AG20443 (cell line): ENCODE measurements at regions not wholly inside any gene's neighbourhood (a gene's known extent, or its start where the extent isn't known, plus 50 kb on each side); places are given as distances from the start of the nearest gene placed in this dataset.
"Not testable (repeated sequence)": the region's sequence is repeated elsewhere in the genome, so short reads cannot be mapped to it uniquely, and the experiment has no call there.

ENCODE experiments used
- DNase-seq: peaks from one replicate; pipeline ENCODE4 v3.0.0; 2012; ENCODE audit warnings: low spot score, mixed read lengths

DNA sequence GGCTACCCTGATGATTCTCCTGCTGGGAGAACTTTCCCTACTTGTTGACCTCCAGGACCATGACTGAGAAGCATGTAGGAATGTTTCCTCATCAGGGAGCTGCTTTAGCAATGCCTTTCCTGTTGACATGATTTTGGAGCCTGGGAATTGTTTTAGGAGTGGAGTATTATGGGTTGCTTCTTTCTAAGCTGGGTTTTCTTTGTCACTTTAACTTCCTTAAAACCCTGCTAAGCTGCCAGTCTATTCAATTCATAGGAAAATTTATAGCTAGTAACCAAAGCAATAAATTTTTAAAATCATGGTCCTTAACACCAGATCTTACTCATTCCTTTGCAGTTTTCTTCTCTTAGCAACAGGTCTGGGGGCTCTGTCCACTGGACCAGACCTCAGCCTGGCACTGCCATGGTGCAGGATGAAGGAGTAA lies 125.6 kb upstream of the TACR1 start:
- DNase-seq: no peak

DNA sequence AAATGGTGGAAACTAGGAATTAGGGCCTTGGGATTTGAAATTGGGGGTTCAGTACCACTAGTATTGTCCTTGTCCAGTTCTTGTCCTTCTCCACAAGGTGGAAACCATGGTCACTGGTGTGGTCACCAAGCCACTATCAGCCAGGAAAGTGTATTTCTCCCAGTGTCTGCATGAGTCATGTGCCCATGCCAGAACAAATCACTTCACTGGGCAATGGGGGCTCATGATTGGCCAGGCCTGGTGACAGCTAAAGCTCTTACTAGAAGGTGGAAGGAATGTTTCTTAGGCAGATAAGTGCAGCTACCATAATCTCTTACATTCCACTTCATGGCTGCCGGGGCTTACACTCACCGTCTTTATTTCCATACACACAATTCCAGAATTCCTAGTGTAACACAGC lies 124.8 kb upstream of the TACR1 start:
- no peak for DNase-seq

DNA sequence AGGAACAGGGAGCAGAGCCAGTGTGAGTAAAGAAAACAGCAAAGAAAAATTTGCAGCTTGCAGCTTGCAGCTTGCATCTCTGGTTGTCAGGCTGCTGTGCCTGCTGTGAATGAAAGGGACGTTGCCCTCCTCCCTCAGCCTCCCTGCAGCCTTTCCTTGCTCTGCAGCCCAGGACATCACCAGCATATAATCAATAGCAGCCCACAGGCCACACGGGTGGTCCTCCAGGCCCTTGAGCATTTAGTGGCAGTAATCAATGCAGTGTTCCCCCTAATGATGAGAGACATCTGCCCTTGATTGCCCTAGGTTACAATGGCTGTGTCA lies 122.2 kb upstream of the TACR1 start:
- no peak for DNase-seq

DNA sequence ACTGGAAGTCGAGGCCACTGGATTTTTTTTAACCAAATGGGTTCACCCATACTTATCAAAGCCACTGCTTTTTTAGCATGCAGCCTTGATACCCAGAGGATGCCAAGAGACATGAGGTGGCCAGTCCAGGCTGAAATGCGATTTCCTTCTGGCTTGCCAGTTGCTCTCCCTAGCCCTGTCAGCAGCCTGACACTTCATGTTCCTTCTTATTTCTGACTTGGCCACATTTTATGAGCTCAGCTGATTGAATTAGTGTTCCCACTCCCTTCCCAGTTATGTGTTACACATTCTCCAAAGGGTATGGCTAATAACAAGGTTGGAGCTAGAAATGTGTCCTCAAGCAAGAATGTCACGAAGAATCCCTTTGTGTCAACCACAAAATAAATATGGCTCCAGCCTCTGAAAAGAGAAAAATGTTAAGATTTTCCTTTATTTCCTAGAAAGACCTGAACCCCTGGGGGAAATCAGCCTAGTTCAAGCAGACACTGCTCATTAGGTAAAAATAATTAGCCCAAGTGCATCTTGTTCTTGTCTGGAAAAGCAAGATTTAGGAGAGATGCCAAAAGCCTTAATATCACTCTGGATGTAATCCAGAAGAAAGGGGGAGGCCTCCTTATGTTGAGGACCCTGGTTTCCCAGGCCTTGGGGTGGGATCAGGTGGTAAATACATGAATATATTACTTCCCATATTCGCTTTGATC lies 121.7 kb upstream of the TACR1 start:
- DNase-seq: peak; percentile 37

DNA sequence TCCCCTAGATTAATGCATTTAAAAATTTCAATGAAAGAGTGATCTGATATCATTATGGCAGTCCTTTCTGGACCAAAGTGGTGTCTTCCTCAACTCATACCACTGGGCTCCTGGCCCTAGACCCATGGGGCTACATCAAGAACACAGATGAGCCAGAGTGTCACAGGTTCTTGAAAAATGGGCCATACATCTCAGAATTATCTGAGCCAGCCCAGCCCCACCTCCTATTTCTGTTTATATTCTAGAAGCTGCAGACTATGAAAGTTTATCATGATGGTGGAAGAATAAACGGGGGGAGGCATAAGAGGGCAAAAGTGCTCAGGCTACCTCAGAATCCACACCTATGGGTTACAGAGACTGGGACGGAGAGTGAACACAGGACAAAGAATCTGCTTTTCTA lies 120.6 kb upstream of the TACR1 start:
- no peak for DNase-seq

DNA sequence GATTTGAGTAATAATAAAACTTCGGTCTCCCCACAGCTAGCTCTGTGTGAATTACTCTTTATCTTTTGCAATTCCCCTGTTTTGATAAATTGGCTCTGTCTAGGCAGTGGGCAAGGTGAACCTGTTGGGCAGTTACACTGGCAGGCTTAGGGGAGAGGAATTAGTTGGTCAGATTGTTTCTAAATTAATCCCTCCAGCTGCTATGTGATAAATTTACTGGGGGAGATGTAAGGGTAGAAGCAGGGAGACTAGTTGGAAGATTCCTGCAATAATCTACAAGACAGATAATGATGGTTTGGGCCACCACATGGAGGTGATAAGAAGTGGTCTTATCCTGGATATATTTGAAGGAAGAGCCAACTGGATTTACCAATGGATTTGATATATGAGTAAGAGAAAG lies 118.5 kb upstream of the TACR1 start:
- DNase-seq: no peak

DNA sequence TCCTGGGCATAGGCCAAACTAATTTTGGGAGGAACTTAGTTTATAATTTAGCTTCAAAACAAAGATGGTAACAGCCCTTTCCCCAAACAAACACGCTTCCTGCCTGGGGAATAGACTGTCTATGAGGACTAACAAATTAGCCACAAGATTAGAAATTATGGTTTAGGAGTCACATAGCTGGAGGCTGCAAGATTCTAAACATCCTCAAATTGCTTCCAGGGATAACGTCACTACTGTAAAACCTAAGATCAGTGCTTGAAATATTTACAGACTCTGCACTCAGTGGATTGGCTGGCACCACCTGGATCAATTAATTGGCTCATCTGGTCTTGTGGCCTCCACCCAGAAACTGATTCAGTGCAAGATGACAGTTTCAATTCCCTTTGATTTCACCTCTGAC lies 118.0 kb upstream of the TACR1 start:
- no peak for DNase-seq

DNA sequence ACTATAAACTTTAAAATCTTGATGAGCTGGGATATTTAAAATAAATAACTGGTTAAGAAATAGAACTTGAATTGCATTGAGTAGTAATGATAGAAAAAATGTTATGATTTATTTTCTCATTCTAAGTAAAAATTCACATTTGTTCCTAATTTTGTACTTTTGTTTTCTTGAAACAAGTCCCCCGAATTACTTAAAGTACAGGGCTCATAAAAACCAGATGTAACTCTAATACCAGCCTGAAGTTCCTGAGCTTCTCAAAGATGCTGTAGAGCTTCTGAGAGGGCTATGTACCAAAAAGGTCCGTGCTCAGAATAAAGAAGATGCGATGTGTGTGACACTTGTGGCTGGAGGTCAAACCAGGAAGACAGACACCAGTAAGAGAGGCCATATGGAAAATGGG lies 116.1 kb upstream of the TACR1 start:
- DNase-seq: no peak

DNA sequence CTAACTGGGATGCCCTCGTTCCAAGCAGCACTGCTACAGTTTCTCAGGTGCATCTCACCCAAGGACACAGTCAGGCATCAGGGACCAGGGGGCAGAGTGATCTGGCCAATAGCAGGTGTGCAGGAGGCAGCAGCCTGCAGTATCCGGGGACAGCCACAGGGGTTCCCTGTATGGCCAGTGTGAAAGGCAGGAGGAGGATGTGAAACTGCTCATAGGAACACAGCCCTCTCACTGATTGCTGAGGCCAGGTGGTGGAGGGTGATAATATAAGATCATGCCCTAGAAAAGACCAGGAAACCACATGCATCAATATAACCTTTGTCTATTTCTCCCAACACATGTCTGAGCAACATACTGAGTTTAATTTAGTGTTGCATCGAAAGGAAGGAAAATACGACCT lies 112.7 kb upstream of the TACR1 start:
- DNase-seq: no peak

DNA sequence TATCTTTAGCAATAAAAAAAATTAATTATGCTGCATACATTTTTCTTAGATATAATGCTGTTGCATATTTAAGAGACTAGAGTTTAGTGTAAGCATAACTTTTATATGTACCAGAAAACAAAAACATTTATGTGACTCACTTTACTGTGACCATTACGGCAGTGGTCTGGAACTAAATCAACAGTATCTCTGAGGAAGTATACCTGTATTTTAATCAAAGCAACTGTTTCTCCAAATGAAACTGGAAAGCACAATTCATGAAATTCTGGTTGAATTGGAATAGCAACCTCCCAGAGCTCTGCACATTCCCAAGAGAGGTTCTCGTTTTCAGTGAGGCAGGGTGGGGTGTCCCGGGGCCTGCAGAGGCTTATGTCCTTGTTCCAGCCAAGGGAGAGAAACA lies 112.2 kb upstream of the TACR1 start:
- DNase-seq: no peak

DNA sequence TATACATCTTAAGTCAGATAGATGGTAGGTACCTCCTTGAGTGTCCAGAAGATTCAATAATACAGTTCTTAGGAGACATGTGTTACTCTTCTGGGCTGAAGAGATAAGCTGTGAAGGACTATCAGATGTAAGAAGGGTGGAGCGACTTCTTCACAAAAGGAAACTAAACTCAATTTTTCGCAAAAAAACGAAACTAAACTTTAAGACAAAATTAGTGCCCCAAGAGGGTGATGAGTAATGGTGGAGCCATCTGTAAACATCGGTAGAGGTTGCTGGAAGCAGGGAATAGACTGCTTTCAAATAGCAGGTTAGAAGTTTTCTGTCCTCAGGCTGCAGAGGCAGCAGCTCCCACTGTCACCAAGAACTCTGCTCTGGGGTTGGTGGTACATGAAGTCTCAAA lies 111.6 kb upstream of the TACR1 start:
- peak; percentile 43 for DNase-seq

DNA sequence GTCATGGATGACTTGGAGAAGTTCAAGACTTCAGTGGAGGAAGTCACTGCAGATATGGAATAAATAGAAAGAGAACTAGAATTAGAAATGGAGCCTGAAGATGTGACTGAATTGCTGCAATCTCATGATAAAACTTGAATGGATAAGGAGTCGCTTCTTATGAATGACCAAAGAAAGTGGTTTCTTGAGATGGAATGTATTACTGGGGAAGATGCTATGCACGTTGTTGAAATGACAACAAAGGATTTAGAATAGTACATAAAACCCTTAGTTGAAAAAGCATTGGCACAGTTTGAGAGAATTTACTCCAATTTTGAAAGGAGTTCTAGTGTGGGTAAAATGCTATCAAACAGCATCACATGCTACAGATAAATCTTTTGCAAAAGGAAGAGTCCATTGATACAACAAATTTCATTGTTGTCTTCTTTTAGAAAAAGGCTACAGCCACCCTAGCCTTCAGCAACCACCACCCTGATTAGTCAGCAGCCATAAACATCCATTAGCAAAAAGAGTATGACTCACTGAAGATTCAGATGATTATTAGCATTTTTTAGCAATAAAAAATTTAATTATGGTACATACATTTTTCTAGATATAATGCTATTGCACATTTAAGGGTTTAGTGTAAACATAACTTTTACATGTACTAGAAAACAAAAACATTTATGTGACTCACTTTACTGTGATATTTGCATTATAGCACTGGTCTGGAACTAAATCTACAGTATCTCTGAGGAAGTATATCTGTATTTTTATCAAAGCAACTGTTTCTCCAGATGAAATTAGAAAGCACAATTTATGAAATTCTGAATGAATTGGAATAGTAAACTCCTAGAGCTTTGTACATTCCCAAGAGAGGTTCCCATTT lies 110.5 kb upstream of the TACR1 start:
- DNase-seq: no peak

DNA sequence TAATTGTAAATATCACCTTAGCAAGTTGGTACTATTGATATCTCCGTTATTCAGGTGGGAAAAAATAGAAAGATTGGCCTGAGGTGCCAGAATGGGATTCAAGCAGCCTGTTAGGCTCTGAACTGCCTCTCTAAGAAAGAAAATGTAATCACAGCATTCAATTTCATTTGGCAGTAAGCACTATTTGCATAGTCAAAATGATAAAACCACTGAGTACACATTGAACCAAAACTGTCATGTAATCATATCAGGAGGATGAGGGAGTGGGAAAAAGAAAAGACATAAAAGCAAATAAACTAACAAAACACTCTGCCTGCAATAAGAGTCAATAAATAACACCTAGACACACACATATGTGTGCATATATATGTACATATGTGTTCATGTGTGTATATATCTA lies 103.9 kb upstream of the TACR1 start:
- DNase-seq: no peak

DNA sequence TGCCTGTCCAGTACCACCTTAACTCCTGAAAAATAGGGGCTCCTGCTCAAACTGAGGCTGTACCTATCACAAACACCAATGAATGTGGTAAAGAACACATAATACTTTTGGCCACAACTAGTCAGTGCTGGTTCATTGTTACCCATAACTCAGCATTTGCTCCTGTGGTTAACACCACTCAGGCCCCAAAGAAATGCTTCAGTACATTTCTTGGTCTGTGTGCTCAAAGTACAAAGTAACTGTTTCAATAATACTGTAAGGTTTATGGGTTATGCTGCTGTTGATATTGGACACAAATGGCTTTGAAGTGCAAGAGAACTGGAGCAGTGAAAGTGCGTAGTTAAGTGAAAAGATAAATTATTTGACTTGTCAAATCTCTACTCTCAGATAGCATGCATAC lies 95.0 kb upstream of the TACR1 start:
- no peak for DNase-seq

DNA sequence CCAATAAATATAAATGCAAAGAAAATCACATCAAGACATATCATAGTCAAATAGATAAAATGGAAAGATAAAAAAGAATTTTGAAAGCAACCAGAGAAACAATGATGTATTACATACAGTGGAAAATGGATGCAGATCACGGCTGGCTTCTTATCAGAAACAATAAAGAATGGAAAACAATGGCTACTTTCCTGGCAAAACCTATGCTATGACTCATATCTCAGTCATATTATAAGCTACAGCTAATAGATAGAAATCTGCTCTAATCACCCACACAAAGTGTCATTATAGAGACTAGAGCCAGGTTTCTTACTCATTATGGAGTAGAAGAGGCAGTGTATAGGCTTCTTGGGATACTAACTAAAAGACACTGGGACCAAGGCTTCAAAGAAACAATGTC lies 93.5 kb upstream of the TACR1 start:
- DNase-seq: no peak

DNA sequence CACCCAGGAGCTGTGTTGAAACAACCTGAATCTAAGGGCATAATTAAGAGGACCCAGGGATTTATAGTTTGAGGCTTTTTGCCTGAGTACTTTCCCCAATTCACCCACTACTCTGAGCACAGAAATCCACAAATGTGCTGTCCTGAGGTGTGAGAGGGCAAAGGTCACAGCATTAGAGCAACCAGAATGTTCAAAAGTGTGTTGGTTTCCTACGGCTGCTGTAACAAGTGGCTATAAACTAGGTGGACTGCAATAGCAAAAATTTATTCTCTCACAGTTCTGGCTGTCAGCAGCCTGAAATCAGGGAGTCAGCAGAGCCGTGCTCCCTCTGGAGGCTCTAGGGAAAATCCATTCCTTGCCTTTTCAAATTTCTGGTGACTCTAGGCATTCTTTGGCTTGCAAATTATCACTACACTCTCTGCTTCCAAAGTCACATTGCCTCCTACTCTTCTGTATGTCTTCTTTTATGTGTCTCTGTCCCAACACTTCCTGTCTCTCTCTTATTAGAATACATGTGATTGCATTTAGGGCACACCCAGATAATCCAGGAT lies 91.4 kb upstream of the TACR1 start:
- peak; percentile 45 for DNase-seq

DNA sequence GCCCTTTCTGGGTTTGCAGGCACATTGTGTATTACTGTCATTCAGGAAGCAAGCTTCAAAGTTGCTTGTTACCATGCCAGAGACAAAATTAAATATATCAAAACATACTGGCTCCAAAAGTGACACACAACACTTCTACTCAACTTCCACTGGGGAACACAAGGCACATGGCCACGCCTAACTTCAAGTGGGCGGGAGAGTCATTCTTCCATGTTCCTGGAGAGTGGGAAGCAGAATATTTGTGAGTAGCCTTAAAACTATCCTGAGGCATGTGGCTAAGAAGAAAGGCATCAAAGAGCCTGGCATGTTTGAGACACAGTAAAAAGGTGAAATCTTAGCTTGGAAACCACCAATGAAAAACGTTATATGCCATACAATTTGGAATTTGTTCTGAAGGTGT lies 90.5 kb upstream of the TACR1 start:
- DNase-seq: peak; percentile 55

DNA sequence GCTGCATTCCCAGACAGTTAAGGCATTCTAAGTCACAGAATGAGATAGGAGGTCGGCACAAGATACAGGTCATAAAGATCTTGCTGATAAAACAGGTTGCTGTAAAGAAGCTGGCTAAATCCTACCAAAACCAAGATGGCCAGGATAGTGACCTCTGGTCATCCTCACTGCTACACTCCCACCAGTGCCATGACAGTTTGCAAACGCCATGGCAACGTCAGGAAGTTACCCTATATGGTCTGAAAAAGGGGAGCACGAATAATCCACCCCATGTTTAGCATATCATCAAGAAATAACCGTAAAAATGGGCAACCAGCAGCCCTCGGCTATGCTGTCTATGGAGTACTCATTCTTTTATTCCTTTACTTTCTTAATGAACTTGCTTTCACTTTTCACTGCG lies 89.9 kb upstream of the TACR1 start:
- not testable (repeated sequence) for DNase-seq

DNA sequence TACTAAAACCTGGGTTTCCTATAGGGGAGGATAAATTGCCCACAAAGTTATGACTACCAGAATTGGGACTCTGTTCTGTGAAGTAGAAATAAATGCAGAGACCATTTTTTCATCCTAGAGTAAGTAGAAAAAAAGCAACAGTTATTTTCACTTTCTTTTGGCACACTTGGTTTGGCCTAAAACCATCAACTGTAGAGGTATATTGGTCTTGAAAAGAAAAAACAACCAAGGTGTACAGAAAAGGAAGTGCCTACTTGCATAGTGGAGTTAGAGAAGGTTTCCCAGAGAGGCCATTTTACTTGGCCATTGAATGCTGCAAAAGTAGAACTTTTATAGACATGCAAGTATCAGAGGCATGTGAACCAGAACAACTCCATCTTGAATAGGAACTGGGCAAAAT lies 89.4 kb upstream of the TACR1 start:
- no peak for DNase-seq

DNA sequence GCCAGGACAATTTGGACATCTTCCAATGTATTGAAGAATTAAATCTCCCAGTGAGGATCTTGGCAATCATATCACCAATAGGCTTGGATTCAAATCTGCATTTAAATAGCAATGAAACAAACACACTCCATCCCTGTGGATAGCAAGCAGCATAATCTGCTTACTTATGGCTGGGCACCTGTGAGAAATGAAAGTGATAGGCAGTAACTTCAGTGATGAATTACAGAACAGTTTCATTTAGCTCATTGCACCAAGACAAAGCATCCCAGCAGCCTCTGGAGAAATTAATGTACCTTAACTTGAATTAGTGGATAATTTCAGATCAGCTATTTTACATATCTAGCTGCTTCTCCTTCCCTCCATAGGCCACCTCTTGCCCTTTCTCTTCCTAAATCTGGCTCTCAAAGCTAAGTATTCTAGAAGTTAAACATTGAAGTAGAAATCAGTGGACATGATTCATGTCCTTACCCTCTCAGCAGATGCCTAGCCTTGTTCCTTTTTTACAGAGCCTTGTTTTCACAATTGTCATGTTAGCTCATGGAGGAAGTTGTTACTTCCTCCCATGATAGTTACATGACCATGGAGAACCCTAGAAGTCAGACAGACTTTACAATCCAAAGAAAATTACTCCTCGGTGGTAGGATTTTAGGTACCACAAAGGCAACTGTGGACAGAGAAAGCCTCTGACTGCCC lies 88.5 kb upstream of the TACR1 start:
- DNase-seq: no peak

DNA sequence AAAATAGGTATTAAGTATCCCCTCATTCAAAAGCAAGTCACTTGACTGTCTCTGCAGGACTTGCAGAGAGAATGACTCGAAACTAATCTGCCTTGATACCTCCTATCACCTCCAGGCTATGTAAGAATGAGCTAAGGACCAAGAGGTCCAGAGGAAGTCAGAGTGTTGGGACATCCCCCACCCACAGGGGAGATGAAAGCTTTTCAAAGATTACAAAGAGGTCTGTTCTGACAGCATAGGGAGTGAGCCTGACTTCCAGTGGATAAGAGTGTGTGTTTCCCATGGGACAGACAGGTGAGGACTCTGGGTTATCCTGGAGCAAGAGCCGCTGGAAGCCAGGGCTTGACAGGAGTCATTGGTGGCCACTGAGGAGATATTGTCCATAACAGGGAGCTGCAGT lies 85.0 kb upstream of the TACR1 start:
- no peak for DNase-seq

DNA sequence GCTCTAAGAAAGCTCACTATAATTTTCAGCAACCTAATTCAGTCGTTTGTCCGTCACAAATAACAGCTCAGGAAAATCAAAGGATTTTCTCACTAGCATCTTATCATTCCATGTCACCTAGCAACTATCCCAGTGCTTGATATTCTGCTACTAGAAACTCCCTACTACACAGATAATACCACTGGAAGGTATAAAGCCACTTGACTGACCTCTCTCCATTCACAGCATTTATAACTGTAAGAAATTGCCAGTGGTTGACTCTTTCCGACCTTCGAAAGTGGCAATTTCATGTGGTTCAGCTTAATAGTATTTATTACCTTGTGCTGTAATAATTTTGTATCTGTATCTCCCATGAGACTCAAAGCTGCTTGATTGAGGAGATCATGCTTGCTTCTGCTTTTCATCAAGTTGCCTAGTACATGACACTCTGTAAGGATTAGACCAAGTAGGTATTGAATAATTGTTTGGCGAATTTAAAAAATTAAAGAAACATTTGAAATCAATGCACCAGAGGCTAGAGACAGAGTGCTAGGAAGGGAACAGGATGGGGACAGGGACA lies 79.6 kb upstream of the TACR1 start:
- no peak for DNase-seq

DNA sequence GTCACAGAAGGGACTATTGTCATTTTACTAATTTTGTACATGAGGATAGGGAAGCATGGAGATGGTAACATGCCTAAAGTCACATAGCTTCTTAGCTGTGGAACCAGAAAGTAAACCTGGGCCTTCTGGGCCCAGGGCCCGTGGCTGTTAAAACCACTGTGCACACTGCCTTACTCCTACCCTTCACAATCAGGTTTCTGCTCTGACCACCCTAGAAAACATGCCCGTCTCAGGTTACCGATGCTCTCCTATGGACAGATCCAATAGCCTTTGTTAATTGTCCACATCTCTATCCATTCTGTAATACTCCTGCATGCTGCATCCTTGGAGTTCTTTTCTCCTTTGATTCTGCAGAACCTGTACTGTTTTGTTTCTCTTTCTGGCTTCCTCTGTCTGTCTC lies 79.0 kb upstream of the TACR1 start:
- no peak for DNase-seq
